HG02981 (cell line): ENCODE measurements at regions not wholly inside any gene's neighbourhood (a gene's known extent, or its start where the extent isn't known, plus 50 kb on each side); places are given as distances from the start of the nearest gene placed in this dataset.

ENCODE experiments used
- ATAC-seq: cut with Tn5 transposase; IDR thresholded peaks from one replicate; pipeline ENCODE4 v1.9.1; 2021; ENCODE audit warnings: mild to moderate bottlenecking, moderate library complexity; ENCODE audit not compliant: unreplicated experiment

DNA sequence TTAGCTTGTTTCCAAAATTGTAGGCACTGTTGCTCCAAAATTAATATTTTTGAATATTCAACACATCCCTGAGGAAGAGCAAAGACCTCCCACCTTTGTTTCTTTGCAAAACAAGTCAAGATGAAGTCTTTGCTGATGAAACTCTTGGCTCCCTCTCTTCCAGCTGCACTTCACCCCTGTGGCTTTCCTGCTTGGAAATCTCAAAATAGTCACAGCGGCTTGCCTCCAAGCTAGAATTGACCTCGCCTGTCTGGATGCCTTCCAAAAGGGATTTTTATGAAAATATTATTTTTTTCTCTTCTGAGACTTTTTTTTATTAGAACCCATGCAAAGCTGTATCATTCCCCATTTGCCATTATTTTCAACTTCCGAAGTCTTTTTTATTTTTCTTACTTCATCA lies 71.1 kb upstream of the MROH9 start:
- ATAC-seq = no peak

DNA sequence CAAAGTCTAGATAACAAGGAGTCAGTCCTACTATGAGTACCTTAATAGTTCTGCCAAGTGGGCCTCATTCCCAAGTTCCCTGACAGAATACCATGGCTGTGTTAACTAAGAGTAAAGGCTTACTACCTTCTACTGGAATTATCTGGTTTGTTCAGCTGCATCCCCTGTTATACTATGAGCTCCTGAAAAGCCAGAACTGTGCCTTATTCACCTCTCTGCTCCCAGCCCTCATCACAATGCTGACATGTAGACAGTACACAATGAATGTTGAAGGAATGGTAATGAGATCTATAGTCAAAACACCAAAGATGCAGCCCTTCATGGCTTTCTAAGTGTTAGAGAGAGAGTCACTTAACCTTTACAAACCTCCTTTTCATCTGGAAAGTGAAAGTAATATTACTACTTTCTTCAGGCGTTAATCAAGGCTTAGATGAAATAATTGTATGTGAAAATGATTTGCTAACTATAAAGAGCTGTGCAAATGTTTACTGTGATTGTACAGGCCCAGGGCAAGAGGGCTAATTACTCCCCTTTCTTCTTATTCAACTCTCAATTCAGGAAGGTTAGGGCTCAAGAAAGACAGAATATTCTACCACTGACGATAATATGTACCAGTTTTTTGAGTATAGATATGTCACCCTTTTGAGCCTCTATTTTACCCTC lies 70.3 kb upstream of the MROH9 start:
- no peak for ATAC-seq

DNA sequence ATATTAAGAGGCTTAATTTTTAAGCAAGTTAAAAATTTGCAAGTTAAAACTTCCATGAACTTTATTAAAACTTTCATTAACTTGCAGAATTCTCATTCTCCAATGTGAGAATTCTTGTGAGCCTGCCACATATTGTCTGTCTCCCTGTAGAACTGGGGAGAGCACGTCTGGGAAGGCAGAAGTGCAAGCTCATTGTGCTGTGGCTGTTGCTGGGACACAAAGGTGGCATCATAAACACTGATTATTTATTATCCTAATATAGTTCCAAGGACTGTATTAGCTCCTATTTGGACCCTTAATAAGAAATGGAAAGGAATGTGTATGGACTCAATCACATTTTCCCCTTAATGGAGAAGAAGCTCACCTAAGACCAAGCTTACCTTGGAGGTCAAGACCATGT lies 68.7 kb upstream of the MROH9 start:
- ATAC-seq = no peak

DNA sequence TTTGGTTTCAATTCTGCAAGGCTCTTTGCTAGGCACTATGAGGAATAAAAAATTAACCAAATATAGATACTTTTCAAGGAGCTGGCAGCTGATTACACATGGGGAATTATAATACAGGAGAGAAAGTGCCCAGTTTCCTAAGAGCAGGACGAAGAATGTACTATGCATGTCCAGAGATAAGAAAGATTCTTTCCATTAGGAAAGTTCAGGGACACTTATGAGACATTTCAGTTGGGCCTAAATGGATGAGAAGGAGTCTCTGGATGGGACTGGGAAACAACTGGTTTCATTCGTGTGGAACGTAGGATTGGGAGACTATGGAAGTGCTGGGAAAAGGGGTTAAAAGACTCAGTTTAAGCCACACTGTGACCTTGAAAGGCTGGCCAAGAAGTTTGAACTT lies 63.5 kb upstream of the MROH9 start:
- ATAC-seq = no peak

DNA sequence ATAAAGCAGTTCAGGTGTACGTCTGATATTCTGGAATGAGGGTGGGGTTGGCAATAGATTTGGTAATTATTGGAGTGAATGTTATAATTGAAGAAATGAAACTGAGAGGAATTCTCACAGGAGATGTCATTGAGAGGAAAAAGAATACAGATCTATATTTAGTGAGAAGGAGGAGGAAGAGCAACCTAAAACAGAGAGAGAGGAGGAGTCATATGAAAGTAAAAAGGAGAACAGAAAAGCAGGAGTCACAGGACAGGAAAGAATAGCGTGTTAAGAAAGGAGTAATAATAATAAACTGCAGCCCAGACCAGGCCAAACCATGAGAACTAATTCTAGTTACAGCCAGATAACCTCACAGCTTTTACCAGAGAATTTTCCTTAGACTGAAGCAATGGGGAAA lies 62.7 kb upstream of the MROH9 start:
- peak; percentile 45 for ATAC-seq

DNA sequence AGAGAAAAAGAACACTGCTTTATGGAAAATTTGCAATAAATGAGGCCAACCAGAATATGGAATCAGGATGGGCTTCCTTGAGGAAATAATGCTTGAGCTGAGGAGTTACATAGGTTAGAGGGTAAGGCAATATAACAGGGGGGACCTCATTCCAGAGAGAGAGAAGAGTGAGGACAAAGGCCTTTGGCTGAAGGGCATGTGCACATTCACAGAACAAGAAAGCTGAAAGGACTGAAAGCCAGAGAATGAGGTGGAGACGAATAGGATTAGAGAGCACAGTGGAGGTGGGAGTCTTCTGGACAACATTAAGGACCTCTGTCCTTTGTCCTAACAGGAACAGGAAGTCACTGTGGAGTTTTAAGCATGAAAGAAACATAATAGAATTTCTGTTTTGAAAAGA lies 60.7 kb upstream of the MROH9 start:
- ATAC-seq = no peak

DNA sequence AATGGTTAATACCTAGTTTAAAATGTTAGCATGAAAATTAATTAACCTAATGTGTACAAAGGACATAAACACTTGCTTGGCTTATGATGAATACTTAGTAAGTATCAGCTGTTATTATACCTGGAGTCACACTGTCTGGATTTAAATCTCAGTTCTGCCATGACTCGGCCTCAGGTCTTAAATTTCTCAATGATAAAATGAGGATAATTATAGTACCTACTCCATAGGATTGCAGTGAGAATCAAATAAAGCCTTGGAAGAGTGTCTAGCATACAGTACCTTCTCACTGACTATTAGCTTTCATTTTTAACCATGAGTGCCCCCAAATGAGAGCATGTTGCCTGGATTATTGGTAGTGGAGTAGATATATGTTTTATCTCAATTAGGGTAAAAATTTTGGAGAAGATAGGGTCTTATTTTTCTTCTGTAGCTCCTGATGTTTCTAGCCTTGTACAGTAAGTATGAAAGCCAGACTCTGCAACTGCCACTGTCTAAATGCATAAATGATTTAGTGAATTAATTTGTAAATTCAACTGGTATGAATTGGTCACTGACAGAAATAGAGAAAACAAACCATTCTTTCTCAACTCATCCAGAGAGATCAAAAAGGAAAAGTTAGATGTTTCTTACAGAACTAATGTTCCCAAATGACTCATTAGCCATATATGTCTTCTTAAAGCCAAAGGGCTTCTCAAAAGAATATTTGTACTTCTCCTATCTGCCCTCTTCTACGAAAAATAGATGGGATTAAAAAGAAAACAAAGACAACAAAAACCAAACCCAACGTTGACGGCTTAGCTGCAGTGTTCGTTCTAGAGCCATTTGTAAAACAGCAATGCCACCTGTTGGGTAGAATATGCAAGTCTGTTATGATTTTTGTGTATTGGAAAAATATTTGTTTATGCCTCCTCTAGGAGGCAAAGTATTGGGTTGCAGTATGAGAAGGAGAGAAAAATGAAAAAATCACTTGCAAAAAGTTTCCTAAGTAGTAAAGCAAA lies 53.8 kb upstream of the MROH9 start:
- no peak for ATAC-seq
